K562 (cell line): ENCODE measurements at regions not wholly inside any gene's neighbourhood (a gene's known extent, or its start where the extent isn't known, plus 50 kb on each side); places are given as distances from the start of the nearest gene placed in this dataset.

Experiments used
- ATAC-seq: fragments of 200-7000 bp; cut with Tn5 transposase; 3 replicates; pipeline ENCODE4 v1.9.1; 2020; ENCODE audit warnings: moderate library complexity
- BruUV-seq: library from RNA; stranded (reverse); fragments of 400-500 nt; replicated peaks from 2 replicates; lab custom pipeline; 2021; lab: Mats Ljungman, UMichigan
- CTCF ChIA-PET: fragments of 300-600 bp; formaldehyde crosslinking; extraction: SDS; loops from one replicate; lab custom pipeline; 2021; ENCODE audit warnings: low intra/inter-chr PET ratio; lab: Yijun Ruan, JAX
- POLR2A ChIA-PET: fragments of 300-600, 350-650 bp; sonication (Branson Sonifier 250); formaldehyde crosslinking; extraction: SDS; loops from one replicate; lab custom pipeline; 2021; ENCODE audit warnings: antibody characterized with exemption, inconsistent platforms; lab: Yijun Ruan, JAX
- DNase-seq, 4 experiments: peaks; one replicate each; pipeline versions ENCODE4 v3.0.0 to v3.0.0-alpha.2; 2011 to 2018; ENCODE audit warnings: low spot score in 3 of 4, mixed read lengths in 3 of 4; ENCODE audit errors: extremely low read depth in 1 of 4
- FAIRE-seq: peaks from 2 replicates; lab custom pipeline; 2011; peaks lifted over from hg19 to GRCh38; lab: Jason Lieb, UNC
- H2AFZ ChIP-seq: 2 replicates; pipeline ENCODE4 v1.6.0; 2011; ENCODE audit warnings: low read depth, low read length, control low read depth, inconsistent platforms
- H3K27ac ChIP-seq: fragments of 200-600 bp; 3 replicates; pipeline ENCODE4 v1.8.0; 2011; ENCODE audit warnings: low read depth, mild to moderate bottlenecking, control low read depth, inconsistent platforms, low read length, moderate library complexity, mixed read lengths; ENCODE audit errors: extremely low read depth
- H3K27me3 ChIP-seq, 2 experiments: fragments of 300-600 bp in 1 of 2; 2 replicates in 1 of 2; 3 replicates in 1 of 2; pipeline versions ENCODE4 v1.6.0 to v1.8.0; 2011; ENCODE audit warnings: inconsistent platforms in 2 of 2, low read length in 2 of 2, mild to moderate bottlenecking in 1 of 2, mixed read lengths in 1 of 2, moderate library complexity in 1 of 2; ENCODE audit not compliant: control insufficient read depth in 2 of 2, insufficient read depth in 2 of 2
- H3K36me3 ChIP-seq: fragments of 300-600 bp; 3 replicates; pipeline ENCODE4 v1.8.0; 2011; ENCODE audit warnings: mild to moderate bottlenecking, low read length, inconsistent platforms; ENCODE audit not compliant: control insufficient read depth, insufficient read depth
- H3K4me1 ChIP-seq, 2 experiments: fragments of 200-600 bp in 1 of 2; replicated peaks in 1 of 2; 2 replicates in 1 of 2; 3 replicates in 1 of 2; pipeline versions ENCODE4 v1.5.1 to v1.8.0; 2011; ENCODE audit warnings: inconsistent platforms in 2 of 2, low read length in 2 of 2, mild to moderate bottlenecking in 1 of 2, mixed read lengths in 1 of 2, moderate library complexity in 1 of 2; ENCODE audit not compliant: control insufficient read depth in 2 of 2, insufficient read depth in 2 of 2
- H3K4me2 ChIP-seq: 2 replicates; pipeline ENCODE4 v1.6.1; 2011; ENCODE audit warnings: low read length, control low read depth, inconsistent platforms, mixed read lengths; ENCODE audit not compliant: insufficient read depth
- H3K4me3 ChIP-seq: fragments of 200-600 bp; sonication (generic), shearing (Covaris generic); 2 replicates; pipeline ENCODE4 v1.5.1; 2016; ENCODE audit warnings: control low read depth, inconsistent platforms
- H3K79me2 ChIP-seq: fragments of 200-600 bp; 3 replicates; pipeline ENCODE4 v1.8.0; 2011; ENCODE audit warnings: low read length, inconsistent platforms; ENCODE audit not compliant: control insufficient read depth, insufficient read depth
- H3K9ac ChIP-seq, 2 experiments: 2 replicates each; pipeline versions ENCODE4 v1.6.0 to v1.6.1; 2011; ENCODE audit warnings: low read depth in 2 of 2, low read length in 2 of 2, control low read depth in 1 of 2, inconsistent platforms in 1 of 2, mild to moderate bottlenecking in 1 of 2, mixed read lengths in 1 of 2; ENCODE audit not compliant: insufficient read depth in 1 of 2
- H3K9me1 ChIP-seq: one replicate; pipeline ENCODE4 v1.6.0; 2011; ENCODE audit warnings: inconsistent platforms, mild to moderate bottlenecking, low read length, moderate library complexity; ENCODE audit not compliant: control insufficient read depth, insufficient read depth
- H3K9me3 ChIP-seq: replicated peaks from 2 replicates; pipeline ENCODE4 v1.5.1; 2011; ENCODE audit warnings: low read depth, low read length, inconsistent platforms; ENCODE audit not compliant: control insufficient read depth, insufficient read depth
- H4K20me1 ChIP-seq: replicated peaks from 2 replicates; pipeline ENCODE4 v1.6.1; 2011; ENCODE audit warnings: low read length, inconsistent platforms, mixed read lengths; ENCODE audit not compliant: control insufficient read depth, insufficient read depth
- BCL6 ChIP-seq: fragments of 250-450 bp; sonication (Bioruptor Pico); IDR thresholded peaks from 2 replicates; pipeline ENCODE4 v1.4.0; 2020
- DMBX1 ChIP-seq: fragments of 250-450 bp; sonication (Bioruptor Pico); IDR thresholded peaks from 2 replicates; pipeline ENCODE4 v1.8.0; 2022; ENCODE audit warnings: inconsistent platforms, mild to moderate bottlenecking, moderate library complexity, borderline replicate concordance
- NUFIP1 ChIP-seq: fragments of 450-650 bp; IDR thresholded peaks from 2 replicates; pipeline ENCODE4 v1.6.1; 2018; ENCODE audit not compliant: partially characterized antibody
- RAD21 ChIP-seq, 2 experiments: fragments of 250-450 bp in 1 of 2; fragments of 450-650 bp in 1 of 2; sonication (Bioruptor Pico) in 1 of 2; formaldehyde crosslinking in 1 of 2; IDR thresholded peaks in 1 of 2; conservative IDR thresholded peaks in 1 of 2; 2 replicates each; pipeline versions ENCODE4 v1.4.0 to v1.8.0; 2020 to 2022; ENCODE audit warnings: mild to moderate bottlenecking in 2 of 2, moderate library complexity in 1 of 2
- RB1 ChIP-seq: fragments of 450-650 bp; IDR thresholded peaks from 2 replicates; pipeline ENCODE4 v1.6.1; 2017; ENCODE audit warnings: low read depth, mild to moderate bottlenecking
- RBM17 ChIP-seq: fragments of 200-400 bp; formaldehyde crosslinking; IDR thresholded peaks from 2 replicates; pipeline ENCODE4 v1.6.1; 2017; ENCODE audit warnings: low read depth, mild to moderate bottlenecking, low read length, borderline replicate concordance
- SIX5 ChIP-seq, 2 experiments: IDR thresholded peaks; 2 replicates each; pipeline ENCODE4 v1.6.1; 2011; ENCODE audit warnings: low read length in 2 of 2, borderline replicate concordance in 1 of 2, low read depth in 1 of 2, mild to moderate bottlenecking in 1 of 2, moderate library complexity in 1 of 2; ENCODE audit not compliant: insufficient read depth in 1 of 2
- SMAD3 ChIP-seq: fragments of 450-650 bp; formaldehyde crosslinking; conservative IDR thresholded peaks from 2 replicates; pipeline ENCODE4 v1.4.0; 2020; ENCODE audit warnings: mild to moderate bottlenecking
- SRSF3 ChIP-seq: fragments of 200-400 bp; formaldehyde crosslinking; IDR thresholded peaks from 2 replicates; pipeline ENCODE4 v1.6.1; 2016; ENCODE audit warnings: mild to moderate bottlenecking, low read length, moderate library complexity; ENCODE audit not compliant: insufficient read depth
- ZNF124 ChIP-seq: sonication (generic); formaldehyde crosslinking; IDR thresholded peaks from 2 replicates; pipeline ENCODE4 v1.8.1; 2022; ENCODE audit warnings: missing genetic modification reagents
- ZNF232 ChIP-seq: sonication (generic); formaldehyde crosslinking; IDR thresholded peaks from 2 replicates; pipeline ENCODE4 v1.8.0; 2022; ENCODE audit warnings: mild to moderate bottlenecking, missing genetic modification reagents
- ZNF274 ChIP-seq: IDR thresholded peaks from 2 replicates; pipeline ENCODE4 v1.6.1; 2011; ENCODE audit warnings: low read depth, mild to moderate bottlenecking, low read length, moderate library complexity, borderline replicate concordance
- ZNF766 ChIP-seq: fragments of 200-800 bp; sonication (Bioruptor generic); conservative IDR thresholded peaks from 2 replicates; pipeline ENCODE4 v1.6.1; 2016; ENCODE audit warnings: missing genetic modification characterization, missing compliant biosample characterization
- WGBS: fragments of 100-300 bp; shearing (Covaris generic); methylation state at CpG from one replicate; pipeline ENCODE4 v1.1.6; 2016; ENCODE audit warnings: low coverage, mixed read lengths; ENCODE audit not compliant: insufficient coverage; ENCODE audit errors: missing lambda C conversion rate; 5-methylcytosine and 5-hydroxymethylcytosine counted together
- in situ Hi-C: fragments of 300-500 bp; cut with MboI; formaldehyde crosslinking; loops from 4 replicates; pipeline ENCODE4 v1.15.0; 2018; ENCODE audit warnings: inconsistent platforms, mixed read lengths
- intact Hi-C: fragments of 100-400 bp; cut with micrococcal nuclease; formaldehyde crosslinking; loops from 2 replicates; pipeline ENCODE4 v1.14.2; 2022
- TF ChIP-seq, protein P1 (sequence below): fragments of 450-650 bp; IDR thresholded peaks from 2 replicates; pipeline ENCODE4 v1.6.1; 2016; ENCODE audit warnings: missing biosample characterization, missing genetic modification characterization
- TF ChIP-seq, protein P2 (sequence below), 3 experiments: IDR thresholded peaks in 2 of 3; conservative IDR thresholded peaks in 1 of 3; 2 replicates each; pipeline ENCODE4 v1.5.1; 2011 to 2012; ENCODE audit warnings: low read length in 3 of 3, mild to moderate bottlenecking in 3 of 3, control low read depth in 2 of 3, improper control_type of control experiment in 1 of 3, inconsistent platforms in 1 of 3, low read depth in 1 of 3, mixed read lengths in 1 of 3, moderate library complexity in 1 of 3; ENCODE audit not compliant: insufficient read depth in 2 of 3

DNA sequence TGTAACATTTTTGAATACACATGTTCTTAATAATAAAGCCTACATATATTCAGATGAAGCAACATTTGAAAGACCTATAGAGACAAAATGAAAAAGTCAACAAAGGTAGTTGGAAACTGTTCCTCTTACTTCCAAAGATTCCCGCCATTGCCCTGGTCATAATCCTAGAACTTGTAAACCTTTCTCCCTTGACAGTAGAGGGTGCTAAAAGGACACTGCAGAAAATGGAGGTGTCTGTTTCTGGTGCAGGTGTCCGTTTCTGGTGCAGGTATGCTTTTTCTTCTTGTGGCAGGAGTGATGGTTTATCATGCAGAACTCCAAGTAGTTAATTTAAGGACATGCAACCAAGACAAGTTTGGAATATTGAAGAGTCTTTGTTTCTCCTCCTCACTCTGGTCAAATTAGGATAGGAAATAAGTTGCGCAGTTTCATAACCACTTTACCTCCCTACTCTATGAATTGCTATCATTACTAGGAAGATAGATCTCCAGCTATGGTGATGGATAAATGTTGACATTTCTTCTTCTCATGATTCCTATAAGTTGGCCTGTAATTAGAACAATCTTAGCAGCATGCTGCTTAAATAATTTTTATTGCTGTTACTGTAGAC is 56.0 kb upstream of the FAM174A start:
- no peaks in the 10 kb centered on the region for H3K9me3 ChIP-seq
- 0 out of 3 replicates have a peak, but pooled peaks have one; percentile 27 for ATAC-seq
- H3K9ac ChIP-seq = no peak overlapping the region
- no peak overlapping the region for H3K4me2 ChIP-seq
- peak in 2 of 4 experiments; percentile 2 to 12 for DNase-seq
- H3K27ac ChIP-seq = no peak overlapping the region
- no peaks in the 10 kb centered on the region for H3K27me3 ChIP-seq
- no peaks in the 10 kb centered on the region for H4K20me1 ChIP-seq
- 3% methylated on average over 3 of the region's 3 CpGs for WGBS
- H2AFZ ChIP-seq = no peak overlapping the region
- no peaks in the 10 kb centered on the region for H3K79me2 ChIP-seq
- H3K4me3 ChIP-seq = no peak overlapping the region
- no peaks in the 10 kb centered on the region for H3K36me3 ChIP-seq
- H3K4me1 ChIP-seq = no peaks in the 10 kb centered on the region
- CTCF ChIA-PET = no interaction called here
- no peaks in the 10 kb centered on the region for H3K9me1 ChIP-seq
- no TSS peak for BruUV-seq
- in situ Hi-C loops = no loop called here
- intact Hi-C loops = no loop called here
- POLR2A ChIA-PET = no interaction called here
- TF ChIP-seq NUFIP1 (no peak), RB1 (peak; percentile 42; the same call in 1 of the 2 replicates), ZNF274 (no peak), SRSF3 (no peak), BCL6 (CRISPR knock-in tag) (no peak), SIX5 (IDR thresholded peaks at IDR 0.05; ENCODE audit: borderline replicate concordance in 1 of 2, insufficient read depth in 1 of 2, low read depth in 1 of 2, low read length in 2 of 2) (no peak), SMAD3 (CRISPR knock-in tag) (no peak), RAD21 (CRISPR knock-in tag; conservative IDR thresholded peaks at IDR 0.05 in 1 of 2, IDR thresholded peaks at IDR 0.05 in 1 of 2) (peak; percentile 26 to 64; a peak in 3 of 4 replicates), RBM17 (no peak), ZNF232 (CRISPR knock-in tag) (no peak), ZNF766 (CRISPR knock-in tag) (no peak), DMBX1 (CRISPR knock-in tag) (no peak), ZNF124 (CRISPR knock-in tag) (no peak)
- TF ChIP-seq, protein P1, sequence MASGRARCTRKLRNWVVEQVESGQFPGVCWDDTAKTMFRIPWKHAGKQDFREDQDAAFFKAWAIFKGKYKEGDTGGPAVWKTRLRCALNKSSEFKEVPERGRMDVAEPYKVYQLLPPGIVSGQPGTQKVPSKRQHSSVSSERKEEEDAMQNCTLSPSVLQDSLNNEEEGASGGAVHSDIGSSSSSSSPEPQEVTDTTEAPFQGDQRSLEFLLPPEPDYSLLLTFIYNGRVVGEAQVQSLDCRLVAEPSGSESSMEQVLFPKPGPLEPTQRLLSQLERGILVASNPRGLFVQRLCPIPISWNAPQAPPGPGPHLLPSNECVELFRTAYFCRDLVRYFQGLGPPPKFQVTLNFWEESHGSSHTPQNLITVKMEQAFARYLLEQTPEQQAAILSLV = no peak
- TF ChIP-seq, protein P2, sequence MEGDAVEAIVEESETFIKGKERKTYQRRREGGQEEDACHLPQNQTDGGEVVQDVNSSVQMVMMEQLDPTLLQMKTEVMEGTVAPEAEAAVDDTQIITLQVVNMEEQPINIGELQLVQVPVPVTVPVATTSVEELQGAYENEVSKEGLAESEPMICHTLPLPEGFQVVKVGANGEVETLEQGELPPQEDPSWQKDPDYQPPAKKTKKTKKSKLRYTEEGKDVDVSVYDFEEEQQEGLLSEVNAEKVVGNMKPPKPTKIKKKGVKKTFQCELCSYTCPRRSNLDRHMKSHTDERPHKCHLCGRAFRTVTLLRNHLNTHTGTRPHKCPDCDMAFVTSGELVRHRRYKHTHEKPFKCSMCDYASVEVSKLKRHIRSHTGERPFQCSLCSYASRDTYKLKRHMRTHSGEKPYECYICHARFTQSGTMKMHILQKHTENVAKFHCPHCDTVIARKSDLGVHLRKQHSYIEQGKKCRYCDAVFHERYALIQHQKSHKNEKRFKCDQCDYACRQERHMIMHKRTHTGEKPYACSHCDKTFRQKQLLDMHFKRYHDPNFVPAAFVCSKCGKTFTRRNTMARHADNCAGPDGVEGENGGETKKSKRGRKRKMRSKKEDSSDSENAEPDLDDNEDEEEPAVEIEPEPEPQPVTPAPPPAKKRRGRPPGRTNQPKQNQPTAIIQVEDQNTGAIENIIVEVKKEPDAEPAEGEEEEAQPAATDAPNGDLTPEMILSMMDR (IDR thresholded peaks at IDR 0.05 in 2 of 3, conservative IDR thresholded peaks at IDR 0.05 in 1 of 3; ENCODE audit: insufficient read depth in 2 of 3, low read depth in 1 of 3, low read length in 3 of 3) = peak in 2 of 3 experiments; percentile 22 to 25; a peak in 2 of 6 replicates
- FAIRE-seq = peak; percentile 54
